DOHH2 (cell line): ENCODE measurements at regions not wholly inside any gene's neighbourhood (a gene's known extent, or its start where the extent isn't known, plus 50 kb on each side); places are given as distances from the start of the nearest gene placed in this dataset.

ENCODE experiments used
- CTCF ChIP-seq: fragments of 200-600 bp; sonication (generic); IDR thresholded peaks from one replicate; pipeline ENCODE4 v1.5.1; 2014; ENCODE audit warnings: antibody characterized with exemption, mild to moderate bottlenecking, low read depth, low read length; ENCODE audit not compliant: poor library complexity, severe bottlenecking
- EZH2phosphoT487 ChIP-seq: fragments of 200-600 bp; sonication (generic); IDR thresholded peaks from 2 replicates; pipeline ENCODE4 v1.6.1; 2017; ENCODE audit warnings: borderline replicate concordance, mild to moderate bottlenecking, antibody characterized with exemption, low read length, moderate library complexity, mixed read lengths

DNA sequence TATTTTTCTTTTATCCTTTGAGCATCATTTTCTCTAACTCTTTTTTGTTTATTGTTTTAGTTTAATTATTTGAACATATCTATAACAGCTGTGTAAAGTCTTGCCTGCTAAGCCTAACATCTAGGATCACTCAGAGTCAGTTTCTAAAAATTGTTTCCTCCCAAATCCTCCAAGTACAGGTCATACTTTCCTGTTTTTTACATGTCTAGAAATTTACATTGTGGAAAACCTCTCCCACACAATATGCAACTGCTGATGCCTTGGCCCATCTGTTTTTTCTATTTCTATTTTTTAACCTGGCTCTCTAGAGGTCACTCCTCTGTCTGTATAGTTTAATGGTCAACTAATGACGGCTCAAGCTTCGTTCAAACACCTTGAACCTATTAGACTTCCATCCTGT is 261.0 kb downstream of the HRH4 start:
- no peak for TF ChIP-seq CTCF
- TF ChIP-seq EZH2phosphoT487, result no peak
